ENCODE measurements at regions not wholly inside any gene's neighbourhood (a gene's known extent, or its start where the extent isn't known, plus 50 kb on each side); places are given as distances from the start of the nearest gene placed in this dataset.

DNA sequence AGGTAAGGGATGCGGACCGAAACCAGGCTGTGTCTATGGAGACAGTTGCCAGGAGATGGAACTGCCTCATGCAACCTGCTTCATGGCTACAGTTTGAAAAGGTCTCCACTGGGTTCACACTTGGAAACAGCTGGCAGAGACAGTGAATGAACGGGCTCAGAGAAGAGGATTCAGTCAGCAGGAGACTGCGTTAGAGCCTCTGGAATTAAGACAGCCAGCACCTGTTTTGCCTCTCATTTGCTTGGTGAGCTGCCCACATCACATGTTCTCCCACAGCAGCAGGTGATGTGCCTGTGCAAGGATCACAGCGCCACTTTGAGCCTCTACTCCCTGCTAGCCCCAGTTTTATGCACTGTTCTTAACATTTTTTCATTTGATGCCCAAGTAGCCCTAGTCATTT lies 321.0 kb downstream of the PLPP3 start:
- no peak overlapping the region for H3K4me2 ChIP-seq (ENCODE audit: insufficient read depth in 1 of 2, low read depth in 2 of 2, low read length in 2 of 2)
- no peak overlapping the region for H2BK120ac ChIP-seq (replicated peaks; ENCODE audit: low read depth, low read length)
- no peaks in the 10 kb centered on the region for H4K20me1 ChIP-seq (replicated peaks in 1 of 2; ENCODE audit: control insufficient read depth in 1 of 2, insufficient read depth in 2 of 2, low read length in 2 of 2)
- H3K79me1 ChIP-seq (ENCODE audit: low read depth, low read length) = no peaks in the 10 kb centered on the region
- no peaks in the 10 kb centered on the region for H3K27me3 ChIP-seq (replicated peaks in 1 of 4; ENCODE audit: control insufficient read depth in 3 of 4, extremely low read depth in 1 of 4, insufficient read depth in 3 of 4, low read length in 3 of 4)
- ChIA-PET CTCF (ENCODE audit: partially characterized antibody) (no interaction called here), POLR2A (ENCODE audit: partially characterized antibody) (no interaction called here)
- H3K9me3 ChIP-seq (ENCODE audit: insufficient read depth in 2 of 2, low read depth in 1 of 2, low read length in 1 of 2) = peaks cover 0 to 4% of the 10 kb centered on the region in 2 experiments; a peak in 1 of 4 replicates
- H3K36me3 ChIP-seq (ENCODE audit: control insufficient read depth in 2 of 4, insufficient read depth in 4 of 4, low read length in 3 of 4) = no peaks in the 10 kb centered on the region
- no peak overlapping the region for H4K8ac ChIP-seq (ENCODE audit: extremely low read depth, insufficient read depth, low read length)
- H3K23me2 ChIP-seq (ENCODE audit: low read depth, low read length) = no peaks in the 10 kb centered on the region
- no peak overlapping the region for H2BK5ac ChIP-seq (ENCODE audit: low read depth, low read length)
- WGBS, 2 experiments (ENCODE audit: extremely low coverage in 1 of 2, insufficient coverage in 1 of 2, insufficient read length in 1 of 2, insufficient replicate concordance in 2 of 2, low coverage in 1 of 2, low lambda C conversion rate in 2 of 2, missing lambda C conversion rate in 1 of 2) = 78% methylated on average over 5 of the region's 5 CpGs; no CpG with 5 or more reads in 1 of the 2 experiments
- no peaks in the 10 kb centered on the region for H3K79me2 ChIP-seq (ENCODE audit: control insufficient read depth in 1 of 2, insufficient read depth in 2 of 2, low read length in 2 of 2)
- no peak overlapping the region for H2BK12ac ChIP-seq (ENCODE audit: low read depth, low read length)
- H3K4ac ChIP-seq (replicated peaks; ENCODE audit: insufficient read length, low read depth, low read length) = no peak overlapping the region
- no peak overlapping the region for H3K27ac ChIP-seq (ENCODE audit: low read depth, low read length)
- H3K18ac ChIP-seq (ENCODE audit: extremely low read depth, low read length) = no peak overlapping the region
- no peak overlapping the region for H3K14ac ChIP-seq (ENCODE audit: insufficient read length)
- no peak overlapping the region for H4K91ac ChIP-seq (replicated peaks; ENCODE audit: insufficient read length, low read length)
- no peak overlapping the region for H3K4me3 ChIP-seq (ENCODE audit: extremely low read depth in 1 of 4, insufficient read depth in 2 of 4, low read depth in 3 of 4, low read length in 4 of 4)
- peaks cover 0 to 5% (median 2%) of the 10 kb centered on the region in 4 experiments; a peak in 2 of 7 replicates for H3K4me1 ChIP-seq (replicated peaks in 1 of 4; ENCODE audit: control insufficient read depth in 3 of 4, insufficient read depth in 4 of 4, low read length in 3 of 4)
- no peak overlapping the region for H2BK15ac ChIP-seq (ENCODE audit: low read length)
- FAIRE-seq = no peak
- no peak overlapping the region for H2AFZ ChIP-seq (ENCODE audit: low read length)
- H3K9ac ChIP-seq (replicated peaks in 1 of 4; ENCODE audit: extremely low read depth in 1 of 4, low read depth in 3 of 4, low read length in 3 of 4) = no peak overlapping the region
- no peak overlapping the region for H4K5ac ChIP-seq (ENCODE audit: insufficient read length, low read depth, low read length)
- H2BK20ac ChIP-seq (ENCODE audit: low read length) = no peak overlapping the region
- no peak for DNase-seq (ENCODE audit: low read depth in 1 of 2, low spot score in 2 of 2)
- H3K56ac ChIP-seq (replicated peaks; ENCODE audit: insufficient read length, low read depth, low read length) = no peak overlapping the region
- H2AK5ac ChIP-seq (ENCODE audit: low read depth, low read length) = no peak overlapping the region
- H3K23ac ChIP-seq (ENCODE audit: insufficient read length) = no peak overlapping the region
- no peak for TF ChIP-seq RNF2 (IDR thresholded peaks at IDR 0.05; ENCODE audit: borderline replicate concordance, low read depth, low read length, missing control alignments, poor library complexity, severe bottlenecking)
- no peak for TF ChIP-seq CBX5 (IDR thresholded peaks at IDR 0.05; ENCODE audit: low read depth, low read length)
- TF ChIP-seq EZH2 (IDR thresholded peaks at IDR 0.05; ENCODE audit: low read depth, low read length, severe bottlenecking) = no peak
- no peak for TF ChIP-seq FOSL1 (IDR thresholded peaks at IDR 0.05; ENCODE audit: insufficient read depth, low read depth, low read length)
- TF ChIP-seq SP2 (IDR thresholded peaks at IDR 0.05; ENCODE audit: low read length) = no peak
- TF ChIP-seq SUZ12 (IDR thresholded peaks at IDR 0.05; ENCODE audit: low read length) = no peak
- no peak for TF ChIP-seq EP300 (IDR thresholded peaks at IDR 0.05; ENCODE audit: borderline replicate concordance in 1 of 2, low read depth in 2 of 2, low read length in 2 of 2)
- TF ChIP-seq MAFK (IDR thresholded peaks at IDR 0.05; ENCODE audit: low read depth, low read length) = no peak
- TF ChIP-seq SRF (IDR thresholded peaks at IDR 0.05; ENCODE audit: low read depth, low read length) = no peak
- no peak for TF ChIP-seq GABPA (IDR thresholded peaks at IDR 0.05; ENCODE audit: borderline replicate concordance, insufficient read depth, low read length)
- TF ChIP-seq BRCA1 (IDR thresholded peaks at IDR 0.05; ENCODE audit: low read depth, low read length) = no peak
- TF ChIP-seq JUND (IDR thresholded peaks at IDR 0.05; ENCODE audit: low read length) = no peak
- TF ChIP-seq RXRA (IDR thresholded peaks at IDR 0.05; ENCODE audit: insufficient read depth, low read depth, low read length) = no peak
